HG03139 (cell line): ENCODE measurements at regions not wholly inside any gene's neighbourhood (a gene's known extent, or its start where the extent isn't known, plus 50 kb on each side); places are given as distances from the start of the nearest gene placed in this dataset.

Source experiments
- ATAC-seq: cut with Tn5 transposase; IDR thresholded peaks from one replicate; pipeline ENCODE4 v1.9.1; 2021; ENCODE audit not compliant: unreplicated experiment

- no peak for ATAC-seq
Measured at GRCh38 chr2:19141234-19142004, 217.0 kb downstream of the OSR1 start.

- no peak for ATAC-seq
Measured at GRCh38 chr2:19140463-19141208, 217.8 kb downstream of the OSR1 start.

- no peak for ATAC-seq
Measured at GRCh38 chr2:19139386-19139785, 219.0 kb downstream of the OSR1 start.

- ATAC-seq, result no peak
Measured at GRCh38 chr2:19138264-19138825, 220.1 kb downstream of the OSR1 start.

GRCh38 chr2:19137433-19137832 lies 221.0 kb downstream of the OSR1 start:
- ATAC-seq, result no peak

- no peak for ATAC-seq
Measured at GRCh38 chr2:19132967-19133366, 225.5 kb downstream of the OSR1 start.

GRCh38 chr2:19131871-19132270 lies 226.6 kb downstream of the OSR1 start:
- no peak for ATAC-seq

GRCh38 chr2:19128148-19128547 lies 230.3 kb downstream of the OSR1 start:
- ATAC-seq, result no peak

- ATAC-seq, result no peak
Measured at GRCh38 chr2:19127616-19128015, 230.8 kb downstream of the OSR1 start.

- ATAC-seq, result no peak
Measured at GRCh38 chr2:19125901-19126680, 232.3 kb downstream of the OSR1 start.

- no peak for ATAC-seq
Measured at GRCh38 chr2:19124135-19124534, 234.3 kb downstream of the OSR1 start.

- no peak for ATAC-seq
Measured at GRCh38 chr2:19123556-19123955, 234.9 kb downstream of the OSR1 start.

GRCh38 chr2:19122220-19122619 lies 236.2 kb downstream of the OSR1 start:
- ATAC-seq, result no peak

GRCh38 chr2:19120941-19121750 lies 237.3 kb downstream of the OSR1 start:
- no peak for ATAC-seq

GRCh38 chr2:19120181-19120580 lies 238.2 kb downstream of the OSR1 start:
- no peak for ATAC-seq

- no peak for ATAC-seq
Measured at GRCh38 chr2:19119326-19120001, 239.0 kb downstream of the OSR1 start.

- no peak for ATAC-seq
Measured at GRCh38 chr2:19116918-19117317, 241.5 kb downstream of the OSR1 start.

- no peak for ATAC-seq
Measured at GRCh38 chr2:19114754-19115231, 243.6 kb downstream of the OSR1 start.

- no peak for ATAC-seq
Measured at GRCh38 chr2:19114126-19114525, 244.3 kb downstream of the OSR1 start.

- ATAC-seq, result no peak
Measured at GRCh38 chr2:19111354-19111753, 247.1 kb downstream of the OSR1 start.
